Lower leg skin (tissue), 3 donors: ENCODE measurements at regions not wholly inside any gene's neighbourhood (a gene's known extent, or its start where the extent isn't known, plus 50 kb on each side); places are given as distances from the start of the nearest gene placed in this dataset.

Source experiments
- CTCF ChIP-seq, 3 donors: fragments of 450-650 bp; IDR thresholded peaks; one replicate each; pipeline ENCODE4 v1.5.1; 2016; ENCODE audit warnings: antibody characterized with exemption in 3 of 3, mild to moderate bottlenecking in 3 of 3, moderate library complexity in 2 of 3
- POLR2A ChIP-seq, 2 donors: fragments of 450-650 bp; IDR thresholded peaks; one replicate each; pipeline ENCODE4 v1.6.1; 2016 to 2017; ENCODE audit warnings: antibody characterized with exemption in 2 of 2, mild to moderate bottlenecking in 1 of 2, moderate library complexity in 1 of 2

DNA sequence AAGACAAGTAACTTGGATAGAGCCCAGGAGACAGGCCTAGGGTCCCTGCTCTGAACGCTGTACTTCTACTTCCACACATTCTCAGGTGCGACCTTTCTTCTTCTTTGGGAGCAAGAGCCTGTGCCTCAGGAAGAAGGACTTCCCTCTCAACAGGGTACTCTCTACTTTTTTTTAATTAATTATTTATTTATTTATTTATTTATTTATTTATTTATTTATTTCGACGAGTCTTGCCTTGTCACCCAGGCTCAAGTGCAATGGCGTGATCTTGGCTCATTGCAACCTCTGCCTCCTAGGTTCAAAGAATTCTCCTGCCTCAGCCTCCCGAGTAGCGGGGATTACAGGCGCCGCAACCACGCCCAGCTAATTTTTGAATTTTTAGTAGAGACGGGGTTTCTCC, 361.6 kb downstream of the FAM72C start:
- TF ChIP-seq CTCF (IDR thresholded peaks at IDR 0.05), result no peak
- no peak for TF ChIP-seq POLR2A (IDR thresholded peaks at IDR 0.05)
